ENCODE measurements at regions not wholly inside any gene's neighbourhood (a gene's known extent, or its start where the extent isn't known, plus 50 kb on each side); places are given as distances from the start of the nearest gene placed in this dataset.

- no peak for TF ChIP-seq MXI1 (IDR thresholded peaks at IDR 0.05; ENCODE audit: low read depth, low read length)
- TF ChIP-seq ZNF217 (IDR thresholded peaks at IDR 0.05), result no peak
- TF ChIP-seq PML (IDR thresholded peaks at IDR 0.05; ENCODE audit: low read length), result no peak
- TF ChIP-seq TCF7 (IDR thresholded peaks at IDR 0.05; ENCODE audit: borderline replicate concordance), result no peak
- TF ChIP-seq CBFB (IDR thresholded peaks at IDR 0.05; ENCODE audit: low read depth), result no peak
- TF ChIP-seq, protein P1, sequence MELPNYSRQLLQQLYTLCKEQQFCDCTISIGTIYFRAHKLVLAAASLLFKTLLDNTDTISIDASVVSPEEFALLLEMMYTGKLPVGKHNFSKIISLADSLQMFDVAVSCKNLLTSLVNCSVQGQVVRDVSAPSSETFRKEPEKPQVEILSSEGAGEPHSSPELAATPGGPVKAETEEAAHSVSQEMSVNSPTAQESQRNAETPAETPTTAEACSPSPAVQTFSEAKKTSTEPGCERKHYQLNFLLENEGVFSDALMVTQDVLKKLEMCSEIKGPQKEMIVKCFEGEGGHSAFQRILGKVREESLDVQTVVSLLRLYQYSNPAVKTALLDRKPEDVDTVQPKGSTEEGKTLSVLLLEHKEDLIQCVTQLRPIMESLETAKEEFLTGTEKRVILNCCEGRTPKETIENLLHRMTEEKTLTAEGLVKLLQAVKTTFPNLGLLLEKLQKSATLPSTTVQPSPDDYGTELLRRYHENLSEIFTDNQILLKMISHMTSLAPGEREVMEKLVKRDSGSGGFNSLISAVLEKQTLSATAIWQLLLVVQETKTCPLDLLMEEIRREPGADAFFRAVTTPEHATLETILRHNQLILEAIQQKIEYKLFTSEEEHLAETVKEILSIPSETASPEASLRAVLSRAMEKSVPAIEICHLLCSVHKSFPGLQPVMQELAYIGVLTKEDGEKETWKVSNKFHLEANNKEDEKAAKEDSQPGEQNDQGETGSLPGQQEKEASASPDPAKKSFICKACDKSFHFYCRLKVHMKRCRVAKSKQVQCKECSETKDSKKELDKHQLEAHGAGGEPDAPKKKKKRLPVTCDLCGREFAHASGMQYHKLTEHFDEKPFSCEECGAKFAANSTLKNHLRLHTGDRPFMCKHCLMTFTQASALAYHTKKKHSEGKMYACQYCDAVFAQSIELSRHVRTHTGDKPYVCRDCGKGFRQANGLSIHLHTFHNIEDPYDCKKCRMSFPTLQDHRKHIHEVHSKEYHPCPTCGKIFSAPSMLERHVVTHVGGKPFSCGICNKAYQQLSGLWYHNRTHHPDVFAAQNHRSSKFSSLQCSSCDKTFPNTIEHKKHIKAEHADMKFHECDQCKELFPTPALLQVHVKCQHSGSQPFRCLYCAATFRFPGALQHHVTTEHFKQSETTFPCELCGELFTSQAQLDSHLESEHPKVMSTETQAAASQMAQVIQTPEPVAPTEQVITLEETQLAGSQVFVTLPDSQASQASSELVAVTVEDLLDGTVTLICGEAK (IDR thresholded peaks at IDR 0.05; ENCODE audit: borderline replicate concordance), result no peak
- TF ChIP-seq SREBF1 (IDR thresholded peaks at IDR 0.05; ENCODE audit: low read length), result no peak
- TF ChIP-seq, protein P2, sequence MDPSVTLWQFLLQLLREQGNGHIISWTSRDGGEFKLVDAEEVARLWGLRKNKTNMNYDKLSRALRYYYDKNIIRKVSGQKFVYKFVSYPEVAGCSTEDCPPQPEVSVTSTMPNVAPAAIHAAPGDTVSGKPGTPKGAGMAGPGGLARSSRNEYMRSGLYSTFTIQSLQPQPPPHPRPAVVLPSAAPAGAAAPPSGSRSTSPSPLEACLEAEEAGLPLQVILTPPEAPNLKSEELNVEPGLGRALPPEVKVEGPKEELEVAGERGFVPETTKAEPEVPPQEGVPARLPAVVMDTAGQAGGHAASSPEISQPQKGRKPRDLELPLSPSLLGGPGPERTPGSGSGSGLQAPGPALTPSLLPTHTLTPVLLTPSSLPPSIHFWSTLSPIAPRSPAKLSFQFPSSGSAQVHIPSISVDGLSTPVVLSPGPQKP (IDR thresholded peaks at IDR 0.05; ENCODE audit: low read depth, low read length), result no peak
- no peak for TF ChIP-seq SMC3 (IDR thresholded peaks at IDR 0.05; ENCODE audit: borderline replicate concordance, low read length)
- TF ChIP-seq EP300 (IDR thresholded peaks at IDR 0.05; ENCODE audit: borderline replicate concordance in 1 of 2, control insufficient read depth in 1 of 2, low read depth in 2 of 2, low read length in 2 of 2), result no peak
- TF ChIP-seq HDGF (IDR thresholded peaks at IDR 0.05), result no peak
- TF ChIP-seq ATF7 (IDR thresholded peaks at IDR 0.05; ENCODE audit: low read depth), result no peak
- H3K4me2 ChIP-seq (ENCODE audit: control insufficient read depth, insufficient read depth), result no peak overlapping the region
- no peak overlapping the region for H3K4me3 ChIP-seq
- no peak overlapping the region for H3K9ac ChIP-seq (ENCODE audit: control insufficient read depth, insufficient read depth, low read length)
- intact Hi-C loops (cut with micrococcal nuclease; ENCODE audit: unreplicated experiment) (no loop called here), in situ Hi-C loops (cut with MboI) (no loop called here)
- no peak overlapping the region for H2AFZ ChIP-seq (ENCODE audit: control insufficient read depth, low read depth, low read length)
- no peak for ATAC-seq
- no peak overlapping the region for H3K27ac ChIP-seq (ENCODE audit: control insufficient read depth, insufficient read depth)
- 31% methylated on average over 3 of the region's 3 CpGs for WGBS (ENCODE audit: insufficient coverage, insufficient replicate concordance, low lambda C conversion rate, missing lambda C conversion rate)
- no TSS peak for BruUV-seq (replicated peaks)
- no peaks in the 10 kb centered on the region for H3K79me2 ChIP-seq (ENCODE audit: control insufficient read depth, insufficient read depth, low read length)
- H3K9me3 ChIP-seq (replicated peaks; ENCODE audit: control insufficient read depth, insufficient read depth, low read length), result no peaks in the 10 kb centered on the region
- SMC1A ChIA-PET (ENCODE audit: uncharacterized antibody, unreplicated experiment), result interaction anchor here (0.9 kb wide), 1 partner anchor 97 kb away, joined by 3 read pairs; no protein-coding TSS in a partner anchor
- DNase-seq (ENCODE audit: low read depth, low spot score), result no peak
- CTCF ChIA-PET, result no interaction called here
- no peaks in the 10 kb centered on the region for H3K4me1 ChIP-seq (ENCODE audit: control insufficient read depth, insufficient read depth, low read length)
- no peaks in the 10 kb centered on the region for H3K27me3 ChIP-seq (replicated peaks in 1 of 2; ENCODE audit: control insufficient read depth in 2 of 2, insufficient read depth in 2 of 2, low read length in 1 of 2)
- FAIRE-seq, result no peak
- no peaks in the 10 kb centered on the region for H4K20me1 ChIP-seq (ENCODE audit: control insufficient read depth, insufficient read depth)
- no peaks in the 10 kb centered on the region for H3K36me3 ChIP-seq (ENCODE audit: control insufficient read depth in 2 of 2, insufficient read depth in 2 of 2, low read length in 1 of 2)
- POLR2A ChIA-PET, result interaction anchor here (0.5 kb wide), 1 partner anchor 84 kb away, joined by 4 read pairs; no protein-coding TSS in a partner anchor
- RAD21 ChIA-PET (ENCODE audit: unreplicated experiment), result no interaction called here
Measured at GRCh38 chr4:43146198-43146597, 253.7 kb downstream of the GRXCR1 start.

All from GM12878 (cell line).